Ishikawa (cell line): ENCODE measurements at regions not wholly inside any gene's neighbourhood (a gene's known extent, or its start where the extent isn't known, plus 50 kb on each side); places are given as distances from the start of the nearest gene placed in this dataset.

Source experiments
- CEBPB ChIP-seq: IDR thresholded peaks from 2 replicates; pipeline ENCODE4 v1.6.1; 2012
- CREB1 ChIP-seq: IDR thresholded peaks from 2 replicates; pipeline ENCODE4 v1.6.1; 2012; ENCODE audit warnings: low read depth
- EGR1 ChIP-seq: IDR thresholded peaks from 2 replicates; pipeline ENCODE4 v1.6.1; 2012
- EP300 ChIP-seq: IDR thresholded peaks from 2 replicates; pipeline ENCODE4 v1.6.1; 2012; ENCODE audit warnings: borderline replicate concordance
- FOXM1 ChIP-seq: IDR thresholded peaks from 2 replicates; pipeline ENCODE4 v1.6.1; 2012; ENCODE audit warnings: low read depth, borderline replicate concordance
- NFIC ChIP-seq: IDR thresholded peaks from 2 replicates; pipeline ENCODE4 v1.6.1; 2012
- RAD21 ChIP-seq: IDR thresholded peaks from 2 replicates; pipeline ENCODE4 v1.6.1; 2012; ENCODE audit warnings: low read depth
- TAF1 ChIP-seq: IDR thresholded peaks from 2 replicates; pipeline ENCODE4 v1.6.1; 2012; ENCODE audit warnings: low read depth, mild to moderate bottlenecking
- TCF12 ChIP-seq: IDR thresholded peaks from 2 replicates; pipeline ENCODE4 v1.6.1; 2012; ENCODE audit warnings: low read depth
- TEAD4 ChIP-seq: IDR thresholded peaks from 2 replicates; pipeline ENCODE4 v1.6.1; 2012
- YY1 ChIP-seq: IDR thresholded peaks from 2 replicates; pipeline ENCODE4 v1.6.1; 2012; ENCODE audit warnings: low read depth
- ZBTB7A ChIP-seq: IDR thresholded peaks from 2 replicates; pipeline ENCODE4 v1.6.1; 2012; ENCODE audit warnings: low read depth
- TF ChIP-seq, protein P1 (sequence below): IDR thresholded peaks from 2 replicates; pipeline ENCODE4 v1.6.1; 2012
- TF ChIP-seq, protein P2 (sequence below): IDR thresholded peaks from 2 replicates; pipeline ENCODE4 v1.6.1; 2012
- TF ChIP-seq, protein P3 (sequence below): IDR thresholded peaks from 2 replicates; pipeline ENCODE4 v1.6.1; 2012; ENCODE audit warnings: low read depth, mild to moderate bottlenecking

DNA sequence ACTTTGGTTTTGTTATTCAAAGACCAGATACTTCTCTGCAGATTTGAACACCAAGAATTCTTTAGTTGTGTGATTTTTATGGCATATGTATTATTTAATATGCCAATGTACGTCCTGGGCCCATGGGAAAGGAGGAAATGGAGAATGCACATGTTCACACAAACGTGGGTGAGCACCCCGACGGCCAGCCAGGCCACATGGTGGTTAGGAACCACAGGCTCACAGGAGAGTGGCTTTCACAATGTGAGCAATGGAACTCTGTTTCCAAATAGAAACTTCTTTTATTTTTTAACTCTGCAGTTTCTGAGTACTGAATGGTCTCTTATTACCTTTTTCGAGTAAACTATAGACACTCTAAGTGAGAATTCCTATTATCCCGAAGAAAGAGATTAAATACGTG, 58.0 kb upstream of the UNC5C start:
- no peak for TF ChIP-seq TAF1
- TF ChIP-seq YY1 = no peak
- TF ChIP-seq, protein P1, sequence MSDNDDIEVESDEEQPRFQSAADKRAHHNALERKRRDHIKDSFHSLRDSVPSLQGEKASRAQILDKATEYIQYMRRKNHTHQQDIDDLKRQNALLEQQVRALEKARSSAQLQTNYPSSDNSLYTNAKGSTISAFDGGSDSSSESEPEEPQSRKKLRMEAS = no peak
- no peak for TF ChIP-seq CREB1
- no peak for TF ChIP-seq TEAD4
- TF ChIP-seq CEBPB = no peak
- TF ChIP-seq, protein P2, sequence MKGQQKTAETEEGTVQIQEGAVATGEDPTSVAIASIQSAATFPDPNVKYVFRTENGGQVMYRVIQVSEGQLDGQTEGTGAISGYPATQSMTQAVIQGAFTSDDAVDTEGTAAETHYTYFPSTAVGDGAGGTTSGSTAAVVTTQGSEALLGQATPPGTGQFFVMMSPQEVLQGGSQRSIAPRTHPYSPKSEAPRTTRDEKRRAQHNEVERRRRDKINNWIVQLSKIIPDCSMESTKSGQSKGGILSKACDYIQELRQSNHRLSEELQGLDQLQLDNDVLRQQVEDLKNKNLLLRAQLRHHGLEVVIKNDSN = no peak
- no peak for TF ChIP-seq RAD21
- TF ChIP-seq TCF12 = no peak
- TF ChIP-seq, protein P3, sequence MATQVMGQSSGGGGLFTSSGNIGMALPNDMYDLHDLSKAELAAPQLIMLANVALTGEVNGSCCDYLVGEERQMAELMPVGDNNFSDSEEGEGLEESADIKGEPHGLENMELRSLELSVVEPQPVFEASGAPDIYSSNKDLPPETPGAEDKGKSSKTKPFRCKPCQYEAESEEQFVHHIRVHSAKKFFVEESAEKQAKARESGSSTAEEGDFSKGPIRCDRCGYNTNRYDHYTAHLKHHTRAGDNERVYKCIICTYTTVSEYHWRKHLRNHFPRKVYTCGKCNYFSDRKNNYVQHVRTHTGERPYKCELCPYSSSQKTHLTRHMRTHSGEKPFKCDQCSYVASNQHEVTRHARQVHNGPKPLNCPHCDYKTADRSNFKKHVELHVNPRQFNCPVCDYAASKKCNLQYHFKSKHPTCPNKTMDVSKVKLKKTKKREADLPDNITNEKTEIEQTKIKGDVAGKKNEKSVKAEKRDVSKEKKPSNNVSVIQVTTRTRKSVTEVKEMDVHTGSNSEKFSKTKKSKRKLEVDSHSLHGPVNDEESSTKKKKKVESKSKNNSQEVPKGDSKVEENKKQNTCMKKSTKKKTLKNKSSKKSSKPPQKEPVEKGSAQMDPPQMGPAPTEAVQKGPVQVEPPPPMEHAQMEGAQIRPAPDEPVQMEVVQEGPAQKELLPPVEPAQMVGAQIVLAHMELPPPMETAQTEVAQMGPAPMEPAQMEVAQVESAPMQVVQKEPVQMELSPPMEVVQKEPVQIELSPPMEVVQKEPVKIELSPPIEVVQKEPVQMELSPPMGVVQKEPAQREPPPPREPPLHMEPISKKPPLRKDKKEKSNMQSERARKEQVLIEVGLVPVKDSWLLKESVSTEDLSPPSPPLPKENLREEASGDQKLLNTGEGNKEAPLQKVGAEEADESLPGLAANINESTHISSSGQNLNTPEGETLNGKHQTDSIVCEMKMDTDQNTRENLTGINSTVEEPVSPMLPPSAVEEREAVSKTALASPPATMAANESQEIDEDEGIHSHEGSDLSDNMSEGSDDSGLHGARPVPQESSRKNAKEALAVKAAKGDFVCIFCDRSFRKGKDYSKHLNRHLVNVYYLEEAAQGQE = no peak
- TF ChIP-seq EP300 = no peak
- TF ChIP-seq FOXM1 = no peak
- TF ChIP-seq ZBTB7A = no peak
- no peak for TF ChIP-seq EGR1
- no peak for TF ChIP-seq NFIC

DNA sequence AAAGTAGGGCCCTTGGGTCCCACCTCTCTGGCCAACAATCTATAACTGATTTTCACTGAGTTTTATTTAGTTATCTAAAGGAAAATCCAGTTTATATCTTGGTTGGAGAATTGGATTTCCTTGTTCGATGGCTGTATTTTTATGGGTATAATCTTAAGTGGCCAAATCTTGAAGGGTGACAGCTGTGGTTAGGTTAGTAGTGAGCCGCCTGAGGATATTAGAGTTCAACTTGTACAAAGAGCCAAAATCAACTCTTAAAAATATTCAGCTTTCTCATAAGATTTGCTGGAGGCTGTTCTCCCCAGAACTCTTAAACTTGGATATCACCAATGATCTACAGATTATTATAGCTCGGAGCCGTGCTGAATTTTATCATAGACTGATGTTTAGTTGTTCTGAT, 54.6 kb upstream of the UNC5C start:
- TF ChIP-seq, protein P3 = no peak
- TF ChIP-seq TAF1 = no peak
- no peak for TF ChIP-seq ZBTB7A
- TF ChIP-seq CEBPB = no peak
- TF ChIP-seq, protein P2 = no peak
- TF ChIP-seq EP300 = no peak
- TF ChIP-seq, protein P1 = no peak
- no peak for TF ChIP-seq EGR1
- TF ChIP-seq FOXM1 = no peak
- no peak for TF ChIP-seq TCF12
- no peak for TF ChIP-seq YY1
- no peak for TF ChIP-seq TEAD4

DNA sequence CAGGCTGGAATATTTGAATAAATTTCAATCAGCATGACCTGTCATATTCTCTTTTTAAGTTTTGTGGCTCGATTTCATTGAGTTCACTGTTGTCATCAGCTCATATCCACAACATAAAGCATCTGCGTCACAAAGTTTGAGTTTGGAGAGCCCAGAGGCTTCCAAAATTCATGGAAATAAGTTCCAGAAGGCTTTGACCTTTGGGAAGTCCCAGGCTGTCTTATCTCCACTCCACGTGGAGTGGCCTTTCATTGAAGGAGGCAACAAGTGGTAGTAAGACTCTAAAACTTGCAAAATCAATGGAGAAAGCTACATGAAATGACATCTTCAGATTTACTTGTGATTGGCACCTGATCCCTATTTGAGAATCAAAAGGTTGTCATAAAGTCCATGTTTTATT, 54.1 kb upstream of the UNC5C start:
- TF ChIP-seq TAF1 (no peak), RAD21 (no peak)
- TF ChIP-seq, protein P2 = no peak

DNA sequence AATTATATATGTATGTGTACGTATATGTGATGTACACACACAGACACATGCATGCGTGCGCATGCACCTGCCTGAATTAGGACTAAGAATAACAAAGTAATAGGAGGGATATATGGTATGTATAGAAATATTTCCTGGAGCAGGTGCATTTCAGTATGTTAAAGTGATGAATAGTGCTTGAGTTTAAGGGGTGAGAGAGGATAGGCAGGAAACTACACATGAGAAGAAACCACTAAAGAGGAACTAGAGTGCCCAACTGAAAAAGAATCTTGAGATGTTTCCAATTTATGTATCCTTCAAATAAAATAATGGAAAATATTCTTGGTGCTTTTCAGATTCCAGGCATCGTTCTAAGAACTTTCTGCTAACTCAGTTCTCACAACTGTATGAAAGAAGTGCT, 52.6 kb upstream of the UNC5C start:
- TF ChIP-seq CREB1 = no peak
- TF ChIP-seq EGR1 = no peak
- TF ChIP-seq ZBTB7A = no peak
- no peak for TF ChIP-seq TCF12
- TF ChIP-seq FOXM1 = no peak
- no peak for TF ChIP-seq TEAD4

DNA sequence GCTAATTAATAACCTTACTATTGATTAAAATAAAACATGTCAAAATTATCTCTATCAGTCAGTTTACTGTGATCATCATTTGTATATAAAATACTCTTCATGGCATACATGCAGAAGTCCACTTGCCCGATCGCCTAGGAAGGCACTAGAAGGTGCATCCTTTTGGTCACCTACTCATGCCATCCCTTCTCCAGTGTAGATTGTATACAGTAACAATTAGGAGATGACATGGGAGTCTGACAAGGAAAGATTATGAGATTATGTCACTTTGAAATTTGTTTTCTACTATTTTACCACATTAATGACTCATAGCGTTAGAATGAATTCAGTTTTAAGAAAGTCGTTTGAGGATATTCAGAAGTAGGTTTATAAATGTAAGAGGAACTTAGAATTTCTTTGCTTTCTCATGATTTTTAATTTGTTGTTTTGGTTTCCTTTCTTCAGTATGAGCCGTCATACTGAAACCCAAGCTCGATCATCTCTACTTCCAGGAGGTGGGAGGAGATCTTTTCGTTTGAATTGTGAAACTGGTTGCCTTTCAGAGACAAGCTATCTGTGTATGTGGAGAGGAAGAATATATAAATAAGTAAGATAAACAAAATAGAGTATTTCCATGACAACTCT, 51.1 kb upstream of the UNC5C start:
- TF ChIP-seq FOXM1 (no peak), EP300 (no peak), TCF12 (no peak), EGR1 (no peak), TAF1 (no peak), ZBTB7A (no peak), NFIC (no peak)
- TF ChIP-seq, protein P2 = no peak
